Vagina (tissue), 2 donors: ENCODE measurements at regions not wholly inside any gene's neighbourhood (a gene's known extent, or its start where the extent isn't known, plus 50 kb on each side); places are given as distances from the start of the nearest gene placed in this dataset.

Experiments
- DNase-seq, 2 donors: peaks; one replicate each; pipeline ENCODE4 v3.0.0-alpha.2; 2017; ENCODE audit errors: extremely low spot score in 2 of 2
- H3K27ac ChIP-seq: fragments of 200-600 bp; sonication (generic); one replicate; pipeline ENCODE4 v1.5.1; 2019
- H3K27me3 ChIP-seq: fragments of 200-600 bp; sonication (generic); one replicate; pipeline ENCODE4 v1.5.1; 2019
- H3K36me3 ChIP-seq, 2 donors: fragments of 200-600 bp; sonication (generic); one replicate each; pipeline ENCODE4 v1.5.1; 2017 to 2019
- H3K4me1 ChIP-seq: fragments of 200-600 bp; sonication (generic); one replicate; pipeline ENCODE4 v1.5.1; 2019
- H3K4me3 ChIP-seq, 2 donors: fragments of 200-600 bp; sonication (generic); 1 replicate in 1 of 2; 2 replicates in 1 of 2; pipeline ENCODE4 v1.5.1; 2016 to 2019
- H3K9me3 ChIP-seq: fragments of 200-600 bp; sonication (generic); one replicate; pipeline ENCODE4 v1.5.1; 2019
- CTCF ChIP-seq, 3 experiments: fragments of 450-650 bp in 2 of 3; fragments of 200-600 bp in 1 of 3; sonication (generic) in 1 of 3; IDR thresholded peaks; one replicate each; pipeline ENCODE4 v1.5.1; 2017 to 2019; ENCODE audit warnings: antibody characterized with exemption in 3 of 3, mild to moderate bottlenecking in 2 of 3, moderate library complexity in 2 of 3
- POLR2A ChIP-seq, 2 donors: fragments of 450-650 bp; IDR thresholded peaks; one replicate each; pipeline ENCODE4 v1.6.1; 2017; ENCODE audit warnings: antibody characterized with exemption in 2 of 2, mild to moderate bottlenecking in 2 of 2, moderate library complexity in 2 of 2
- POLR2AphosphoS5 ChIP-seq, 2 donors: sonication (generic); formaldehyde crosslinking; IDR thresholded peaks; one replicate each; pipeline ENCODE4 v1.9.0; 2017; ENCODE audit warnings: antibody characterized with exemption in 2 of 2, mild to moderate bottlenecking in 2 of 2, low read depth in 1 of 2; ENCODE audit not compliant: insufficient read depth in 1 of 2
- intact Hi-C: fragments of 100-400 bp; cut with DNase I; formaldehyde crosslinking; loops from one replicate; pipeline ENCODE4 v1.15.1; 2023

- Histone ChIP-seq H3K36me3 (no peaks in the 10 kb centered on the region), H3K4me3 (no peak overlapping the region), H3K4me1 (no peaks in the 10 kb centered on the region), H3K27me3 (no peaks in the 10 kb centered on the region), H3K27ac (no peak overlapping the region), H3K9me3 (no peaks in the 10 kb centered on the region)
- intact Hi-C loops, result no loop called here
- no peak for DNase-seq
- no peak for TF ChIP-seq POLR2AphosphoS5 (IDR thresholded peaks at IDR 0.05; ENCODE audit: insufficient read depth in 1 of 2, low read depth in 1 of 2)
- TF ChIP-seq CTCF (IDR thresholded peaks at IDR 0.05), result no peak
- no peak for TF ChIP-seq POLR2A (IDR thresholded peaks at IDR 0.05)
These were observed 727.7 kb downstream of the NTRK3 start for GRCh38 chr15:87528873-87529272.

GRCh38 chr15:87527875-87528274 lies 728.7 kb downstream of the NTRK3 start:
- DNase-seq, result no peak
- TF ChIP-seq POLR2AphosphoS5 (IDR thresholded peaks at IDR 0.05; ENCODE audit: insufficient read depth in 1 of 2, low read depth in 1 of 2) (no peak), POLR2A (IDR thresholded peaks at IDR 0.05) (no peak), CTCF (IDR thresholded peaks at IDR 0.05) (no peak)
- H3K4me3 ChIP-seq, result no peak overlapping the region
- no peak overlapping the region for H3K27ac ChIP-seq
- intact Hi-C loops, result no loop called here
- no peaks in the 10 kb centered on the region for H3K36me3 ChIP-seq
- no peaks in the 10 kb centered on the region for H3K4me1 ChIP-seq
- H3K9me3 ChIP-seq, result no peaks in the 10 kb centered on the region
- H3K27me3 ChIP-seq, result no peaks in the 10 kb centered on the region

GRCh38 chr15:87527416-87527815 lies 729.1 kb downstream of the NTRK3 start:
- Histone ChIP-seq H3K36me3 (no peaks in the 10 kb centered on the region), H3K4me3 (no peak overlapping the region), H3K27ac (no peak overlapping the region), H3K27me3 (no peaks in the 10 kb centered on the region), H3K9me3 (no peaks in the 10 kb centered on the region), H3K4me1 (no peaks in the 10 kb centered on the region)
- TF ChIP-seq POLR2A (IDR thresholded peaks at IDR 0.05), result no peak
- TF ChIP-seq CTCF (IDR thresholded peaks at IDR 0.05), result no peak
- no peak for TF ChIP-seq POLR2AphosphoS5 (IDR thresholded peaks at IDR 0.05; ENCODE audit: insufficient read depth in 1 of 2, low read depth in 1 of 2)
- intact Hi-C loops, result no loop called here
- DNase-seq, result no peak

GRCh38 chr15:87523516-87523915 lies 733.0 kb downstream of the NTRK3 start:
- Histone ChIP-seq H3K27me3 (no peaks in the 10 kb centered on the region), H3K27ac (no peak overlapping the region), H3K9me3 (no peaks in the 10 kb centered on the region), H3K36me3 (no peaks in the 10 kb centered on the region), H3K4me1 (no peaks in the 10 kb centered on the region), H3K4me3 (no peak overlapping the region)
- DNase-seq, result no peak
- intact Hi-C loops, result no loop called here
- no peak for TF ChIP-seq POLR2A (IDR thresholded peaks at IDR 0.05)
- no peak for TF ChIP-seq POLR2AphosphoS5 (IDR thresholded peaks at IDR 0.05; ENCODE audit: insufficient read depth in 1 of 2, low read depth in 1 of 2)
- no peak for TF ChIP-seq CTCF (IDR thresholded peaks at IDR 0.05)

GRCh38 chr15:87522997-87523396 lies 733.5 kb downstream of the NTRK3 start:
- no peaks in the 10 kb centered on the region for H3K27me3 ChIP-seq
- H3K9me3 ChIP-seq, result no peaks in the 10 kb centered on the region
- no peak overlapping the region for H3K4me3 ChIP-seq
- H3K36me3 ChIP-seq, result no peaks in the 10 kb centered on the region
- intact Hi-C loops, result no loop called here
- DNase-seq, result no peak
- no peak for TF ChIP-seq POLR2A (IDR thresholded peaks at IDR 0.05)
- no peak for TF ChIP-seq CTCF (IDR thresholded peaks at IDR 0.05)
- no peak for TF ChIP-seq POLR2AphosphoS5 (IDR thresholded peaks at IDR 0.05; ENCODE audit: insufficient read depth in 1 of 2, low read depth in 1 of 2)
- H3K4me1 ChIP-seq, result no peaks in the 10 kb centered on the region
- no peak overlapping the region for H3K27ac ChIP-seq
